BJ (cell line): ENCODE measurements at regions not wholly inside any gene's neighbourhood (a gene's known extent, or its start where the extent isn't known, plus 50 kb on each side); places are given as distances from the start of the nearest gene placed in this dataset.

Experiments
- CTCF ChIA-PET: fragments of 350-600 bp; formaldehyde crosslinking; extraction: SDS; loops from one replicate; lab custom pipeline; 2021; ENCODE audit warnings: antibody characterized with exemption, inconsistent platforms; lab: Yijun Ruan, JAX
- POLR2A ChIA-PET: fragments of 300-600 bp; sonication (Branson Sonifier 250); formaldehyde crosslinking; extraction: SDS; loops from one replicate; lab custom pipeline; 2021; ENCODE audit warnings: antibody characterized with exemption; lab: Charles Lee
- DNase-seq: peaks from one replicate; pipeline ENCODE4 v3.0.0-alpha.2; 2011; ENCODE audit warnings: low read depth
- H3K27me3 ChIP-seq: 2 replicates; pipeline ENCODE4 v1.6.0; 2011; ENCODE audit warnings: low read length; ENCODE audit not compliant: control insufficient read depth, insufficient read depth
- H3K36me3 ChIP-seq: 2 replicates; pipeline ENCODE4 v1.5.1; 2011; ENCODE audit warnings: low read length; ENCODE audit not compliant: control insufficient read depth, insufficient read depth
- H3K4me3 ChIP-seq: 2 replicates; pipeline ENCODE4 v1.5.1; 2011; ENCODE audit warnings: low read depth, mild to moderate bottlenecking, control low read depth, low read length
- CTCF ChIP-seq: IDR thresholded peaks from 2 replicates; pipeline ENCODE4 v1.5.1; 2011; ENCODE audit warnings: low read depth, mild to moderate bottlenecking, control low read depth, inconsistent platforms, low read length, moderate library complexity; ENCODE audit not compliant: insufficient read depth

- DNase-seq = no peak
Observed at GRCh38 chr20:19099596-19100545, 112.6 kb upstream of the SLC24A3 start.

GRCh38 chr20:19100975-19101374, 111.5 kb upstream of the SLC24A3 start:
- H3K36me3 ChIP-seq = no peaks in the 10 kb centered on the region
- H3K4me3 ChIP-seq = no peak overlapping the region
- CTCF ChIA-PET = no interaction called here
- POLR2A ChIA-PET = no interaction called here
- no peak for TF ChIP-seq CTCF
- no peaks in the 10 kb centered on the region for H3K27me3 ChIP-seq
- no peak for DNase-seq

More at GRCh38 chr20:19099596-19100545, 112.6 kb upstream of the SLC24A3 start:
- no peak for TF ChIP-seq CTCF
- Histone ChIP-seq H3K36me3 (no peaks in the 10 kb centered on the region), H3K4me3 (no peak overlapping the region), H3K27me3 (no peaks in the 10 kb centered on the region)
- ChIA-PET CTCF (interaction anchor here (0.8 kb wide), 1 partner anchor 92 kb away, joined by 3 read pairs; no protein-coding TSS in a partner anchor), POLR2A (no interaction called here)

- DNase-seq = no peak
- ChIA-PET POLR2A (no interaction called here), CTCF (interaction anchor here (0.6 kb wide), 1 partner anchor 10 kb away, joined by 3 read pairs; no protein-coding TSS in a partner anchor)
- Histone ChIP-seq H3K27me3 (no peaks in the 10 kb centered on the region), H3K4me3 (no peak overlapping the region), H3K36me3 (no peaks in the 10 kb centered on the region)
- no peak for TF ChIP-seq CTCF
Observed at GRCh38 chr20:19104186-19104585, 108.3 kb upstream of the SLC24A3 start.

GRCh38 chr20:19108155-19108554, 104.3 kb upstream of the SLC24A3 start:
- TF ChIP-seq CTCF = no peak
- no peak for DNase-seq
- no peak overlapping the region for H3K4me3 ChIP-seq
- no peaks in the 10 kb centered on the region for H3K36me3 ChIP-seq
- no peaks in the 10 kb centered on the region for H3K27me3 ChIP-seq
- ChIA-PET POLR2A (no interaction called here), CTCF (no interaction called here)

- CTCF ChIA-PET = interaction anchor here (1.2 kb wide), 1 partner anchor 20 kb away, joined by 3 read pairs; no protein-coding TSS in a partner anchor
- DNase-seq = no peak
- no peak for TF ChIP-seq CTCF
- no peaks in the 10 kb centered on the region for H3K27me3 ChIP-seq
- no peaks in the 10 kb centered on the region for H3K36me3 ChIP-seq
- no peak overlapping the region for H3K4me3 ChIP-seq
- POLR2A ChIA-PET = no interaction called here
Observed at GRCh38 chr20:19110285-19110684, 102.2 kb upstream of the SLC24A3 start.
